Dermis microvascular lymphatic vessel endothelial cell (primary cell): ENCODE measurements at regions not wholly inside any gene's neighbourhood (a gene's known extent, or its start where the extent isn't known, plus 50 kb on each side); places are given as distances from the start of the nearest gene placed in this dataset.
"Not testable (repeated sequence)": the region's sequence is repeated elsewhere in the genome, so short reads cannot be mapped to it uniquely, and the experiment has no call there.

Source experiments
- DNase-seq, 2 donors: peaks; one replicate each; pipeline versions ENCODE4 v3.0.0 to v3.0.0-alpha.2; 2010; ENCODE audit warnings: low read depth in 2 of 2

DNA sequence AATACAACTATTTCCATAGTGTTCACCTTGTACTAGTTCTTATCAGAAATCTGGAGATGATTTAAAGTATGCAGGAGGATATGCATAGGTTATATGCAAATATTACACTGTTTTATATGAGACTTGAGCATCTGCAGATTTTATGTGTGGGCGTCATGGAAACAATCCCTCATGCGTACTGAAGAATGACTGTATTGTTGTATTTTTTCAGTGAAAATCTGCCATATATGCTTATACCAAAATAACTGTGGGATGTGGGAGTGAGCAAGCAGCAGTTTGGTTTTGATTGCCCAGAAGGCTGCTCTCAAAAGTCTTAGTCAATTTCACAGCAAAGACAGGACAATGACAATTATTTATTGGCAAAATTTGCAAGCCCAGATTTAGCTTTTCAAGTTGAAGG, 238.8 kb upstream of the PCDH20 start:
- no peak for DNase-seq

DNA sequence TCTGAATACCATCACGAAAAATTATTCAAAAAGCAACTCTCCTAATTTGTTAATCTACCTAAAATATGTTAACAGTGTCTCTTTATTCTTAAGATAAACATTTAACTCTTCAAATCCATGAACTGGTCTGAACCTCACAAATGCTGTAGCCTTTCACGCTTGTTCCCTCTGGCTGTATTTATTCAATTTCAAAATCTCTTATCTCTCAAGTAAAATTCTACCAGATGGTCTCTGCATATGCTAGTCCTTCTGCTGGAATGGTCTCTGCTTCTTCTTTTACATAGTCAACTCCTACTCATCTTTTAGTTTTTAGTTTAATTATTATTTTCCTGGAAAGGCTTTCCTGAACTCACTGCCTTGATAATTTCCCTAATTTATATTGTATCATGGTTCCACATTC, 232.9 kb upstream of the PCDH20 start:
- no peak for DNase-seq

DNA sequence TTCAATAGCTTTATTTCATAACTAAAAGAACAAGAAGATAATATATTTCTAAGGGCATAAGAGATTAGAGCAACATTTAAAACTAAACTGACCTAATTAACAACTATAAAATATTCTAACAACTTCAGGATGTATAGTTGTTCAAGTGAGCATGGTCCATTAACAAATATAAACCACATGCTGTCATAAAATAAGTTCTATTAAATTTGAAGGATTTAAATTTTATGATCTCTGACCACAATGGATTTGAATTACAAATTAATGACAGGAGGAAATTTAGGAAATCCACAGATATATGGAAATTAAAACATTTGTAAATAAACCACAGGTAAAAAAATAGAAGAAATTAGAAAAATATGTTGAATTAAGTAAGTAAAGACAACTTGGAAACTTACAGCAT, 196.5 kb upstream of the PCDH20 start:
- DNase-seq = no peak

DNA sequence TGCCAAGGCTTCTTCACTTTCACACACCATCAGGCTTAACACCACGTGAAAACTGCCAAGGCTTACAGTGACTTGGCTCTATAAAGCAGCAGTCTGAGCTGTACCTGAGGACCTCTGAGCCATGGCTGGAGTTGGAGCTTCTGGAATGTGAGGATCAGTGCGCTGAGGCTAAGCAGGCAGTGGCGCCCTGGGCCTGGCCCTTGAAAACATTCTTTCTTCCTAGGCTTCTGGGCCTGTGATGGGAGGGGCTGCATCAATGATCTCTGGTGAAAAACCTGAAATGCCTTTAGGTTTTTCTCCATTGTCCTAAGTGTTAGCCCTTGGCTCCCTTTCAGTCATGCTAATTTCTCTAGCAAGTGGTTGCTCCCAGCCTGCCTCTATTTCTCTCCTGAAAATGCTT, 192.5 kb upstream of the PCDH20 start:
- no peak for DNase-seq

DNA sequence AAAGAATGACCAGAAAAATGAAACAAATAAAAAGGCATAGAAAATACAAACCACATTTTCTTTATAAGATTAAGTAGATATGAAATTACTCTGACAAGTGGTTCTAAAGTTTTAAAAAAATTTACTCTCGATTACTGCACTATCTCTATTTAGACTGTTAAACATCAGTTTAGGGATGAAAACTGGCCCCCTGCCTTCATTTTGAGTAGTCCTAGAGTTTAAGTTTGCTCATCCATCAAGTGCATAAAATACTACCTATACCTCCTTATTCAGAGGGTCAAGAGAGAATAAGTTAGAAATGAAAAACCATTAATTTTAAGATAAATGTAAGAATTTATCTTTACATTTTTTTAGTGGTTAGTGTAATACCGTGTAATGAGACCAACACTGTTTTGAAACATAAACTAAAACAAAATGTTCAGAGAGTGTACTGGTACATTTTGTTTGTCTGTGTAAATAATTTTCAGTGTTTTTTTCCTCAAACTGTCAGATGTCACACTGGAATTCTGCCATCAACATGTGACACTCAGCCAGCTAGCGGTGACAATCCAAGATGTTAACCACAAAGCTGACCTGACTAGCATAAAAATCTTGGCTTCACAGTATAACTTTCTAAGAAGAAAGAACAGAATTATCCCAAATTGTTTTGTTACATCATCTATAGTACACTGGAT, 184.8 kb upstream of the PCDH20 start:
- DNase-seq = no peak

DNA sequence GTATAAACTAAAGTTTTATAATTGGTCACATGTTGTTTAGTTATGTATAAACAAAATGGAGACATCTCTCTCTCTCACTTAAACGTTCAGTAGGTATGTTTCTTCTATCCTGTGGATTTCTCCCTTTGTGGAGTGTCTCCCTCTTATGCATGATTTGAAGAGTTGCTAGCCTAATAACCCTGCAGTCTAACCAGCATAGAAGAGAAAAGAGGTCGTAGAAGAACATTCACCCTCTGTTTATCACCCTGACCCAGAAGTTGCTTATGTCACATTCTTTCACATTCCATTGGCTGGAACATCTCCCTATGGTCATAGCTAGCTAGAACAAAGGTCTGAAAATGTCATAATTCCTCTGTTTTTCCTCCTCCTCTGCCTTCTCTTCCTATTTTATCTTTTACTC, 176.8 kb upstream of the PCDH20 start:
- DNase-seq = no peak

DNA sequence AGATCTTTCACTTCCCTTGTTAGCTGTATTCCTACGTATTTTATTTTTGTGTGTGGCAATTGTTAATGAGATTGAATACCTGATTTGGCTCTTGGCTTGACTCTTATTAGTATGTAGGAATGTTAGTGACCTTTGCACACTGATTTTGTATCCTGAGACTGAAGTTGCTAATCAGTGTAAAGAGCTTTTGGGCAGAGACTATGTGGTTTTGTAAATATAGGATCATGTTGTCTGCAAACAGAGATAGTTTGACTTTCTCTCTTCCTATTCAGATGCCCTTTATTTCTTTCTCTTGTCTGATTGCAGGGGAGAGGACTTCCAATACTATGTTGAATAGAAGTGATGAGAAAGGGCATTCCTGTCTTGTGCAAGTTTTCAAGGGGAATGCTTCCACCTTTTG, 160.3 kb upstream of the PCDH20 start:
- DNase-seq = no peak

DNA sequence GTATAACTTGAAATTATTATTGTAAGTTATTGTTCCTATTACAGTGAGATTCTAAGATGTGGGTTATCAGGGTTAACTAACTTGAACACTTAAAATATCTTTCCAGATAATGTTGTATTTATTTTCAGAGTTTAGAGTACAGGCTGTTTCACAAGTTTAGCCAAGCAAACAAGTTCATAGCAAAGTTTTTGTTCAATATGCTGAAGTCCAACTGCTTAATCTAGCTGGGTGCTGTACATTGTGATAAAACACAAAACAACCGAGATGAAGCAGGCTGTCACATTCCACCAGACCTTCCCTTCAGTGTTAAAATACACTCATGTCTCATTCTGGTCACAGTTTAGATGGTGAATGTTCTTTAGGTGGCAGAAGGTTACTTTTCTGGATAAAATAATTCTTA, 148.0 kb upstream of the PCDH20 start:
- DNase-seq = no peak

DNA sequence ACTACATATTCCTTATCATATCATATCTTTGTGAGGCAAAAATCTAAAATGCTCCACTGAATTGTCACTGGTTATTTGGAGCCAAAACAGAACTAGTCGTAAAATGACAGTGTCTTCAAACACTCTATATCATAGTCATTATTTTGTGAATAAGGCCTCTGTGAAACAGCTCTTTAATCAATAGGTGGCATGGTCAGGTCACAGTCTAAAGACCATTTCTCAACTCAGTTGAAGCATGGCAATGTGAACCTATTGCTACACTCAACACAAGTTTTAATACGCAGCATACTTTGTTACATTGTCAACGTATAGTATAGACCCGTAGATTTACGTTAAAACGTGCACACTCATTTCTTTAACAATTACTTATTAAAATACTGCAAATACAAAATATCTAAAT, 131.3 kb upstream of the PCDH20 start:
- DNase-seq = no peak

DNA sequence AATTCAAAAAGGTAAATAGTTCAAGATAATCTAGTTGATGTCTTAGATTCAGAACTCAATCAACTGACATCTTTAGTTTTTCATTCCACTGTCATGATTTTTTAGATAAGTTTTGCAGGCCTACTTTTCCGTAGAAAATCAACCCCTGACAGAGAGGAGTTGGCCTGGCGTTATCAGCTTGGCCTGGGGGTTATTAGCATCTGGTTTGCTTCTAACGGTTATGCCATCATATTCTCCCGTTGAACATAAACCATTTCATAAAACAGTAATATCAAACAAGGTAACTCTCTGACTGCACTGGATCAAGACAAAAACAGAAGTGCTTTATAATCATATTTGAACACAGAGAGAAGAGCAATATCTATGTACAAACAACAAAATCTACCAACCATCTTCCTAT, 130.8 kb upstream of the PCDH20 start:
- DNase-seq = no peak

DNA sequence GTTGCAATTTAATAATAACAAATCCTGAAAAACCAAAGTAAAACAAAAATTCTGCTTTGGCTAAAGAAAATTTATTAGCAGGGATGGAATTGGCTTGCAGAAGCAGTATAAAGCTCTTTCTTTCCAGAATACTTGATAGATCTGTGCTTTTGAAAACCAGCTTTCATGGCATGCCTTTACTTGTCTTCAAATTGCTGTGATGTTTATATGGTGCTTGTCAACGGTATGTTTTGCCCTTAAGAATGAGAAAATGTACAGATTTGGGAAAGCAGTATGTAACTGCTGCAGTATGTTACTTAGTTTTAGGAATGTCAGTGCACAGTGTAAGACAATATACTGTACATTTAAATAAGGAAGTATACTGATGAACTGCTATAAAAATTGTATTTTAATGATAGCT, 120.8 kb upstream of the PCDH20 start:
- no peak for DNase-seq

DNA sequence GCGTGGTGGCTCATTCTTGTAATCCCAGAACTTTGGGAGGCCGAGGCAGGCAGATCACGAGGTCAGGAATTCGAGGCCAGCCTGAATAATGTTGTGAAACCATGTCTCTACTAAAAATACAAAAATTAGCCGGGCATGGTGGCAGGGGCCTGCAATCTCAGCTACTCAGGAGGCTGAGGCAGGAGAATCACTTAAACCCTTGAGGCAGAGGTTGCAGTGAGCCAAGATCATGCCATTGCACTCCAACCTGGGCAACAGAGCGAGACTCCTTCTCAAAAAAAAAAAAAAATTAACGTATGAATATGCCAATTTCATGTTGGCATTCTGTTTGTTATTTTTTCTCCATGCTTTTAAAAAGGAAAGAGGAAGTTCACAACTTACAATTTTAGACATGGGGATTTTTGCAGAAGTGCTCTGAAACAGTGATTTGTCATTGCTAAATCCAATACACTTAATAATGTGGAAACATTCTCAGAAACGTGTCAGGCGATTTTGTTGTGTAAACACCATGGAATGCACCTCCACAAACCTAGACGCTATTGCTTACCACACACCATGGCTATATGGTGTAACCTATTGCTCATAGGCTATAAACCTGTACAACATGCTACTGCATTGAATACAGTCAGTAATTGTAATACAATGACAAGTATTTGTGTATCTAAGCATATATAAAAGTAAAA, 115.9 kb upstream of the PCDH20 start:
- DNase-seq = no peak

DNA sequence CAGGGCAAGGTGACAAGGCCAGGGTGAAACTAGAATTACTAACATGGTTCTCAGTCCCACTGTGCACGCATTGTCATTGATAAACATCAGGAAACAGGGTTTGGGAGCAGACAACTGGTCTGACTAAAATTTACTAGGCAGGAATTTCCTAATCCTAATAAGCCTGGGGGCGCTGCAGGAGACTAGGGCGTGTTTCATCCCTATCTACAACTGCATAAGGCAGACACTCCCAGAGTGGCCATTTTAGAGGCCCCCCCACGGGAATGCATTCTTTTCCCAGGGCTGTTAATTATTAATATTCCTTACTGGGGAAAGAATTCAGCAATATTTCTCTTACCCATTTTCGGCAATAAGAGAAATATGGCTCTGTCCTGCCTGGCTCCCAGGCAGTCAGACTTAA, 103.6 kb upstream of the PCDH20 start:
- DNase-seq = not testable (repeated sequence)

DNA sequence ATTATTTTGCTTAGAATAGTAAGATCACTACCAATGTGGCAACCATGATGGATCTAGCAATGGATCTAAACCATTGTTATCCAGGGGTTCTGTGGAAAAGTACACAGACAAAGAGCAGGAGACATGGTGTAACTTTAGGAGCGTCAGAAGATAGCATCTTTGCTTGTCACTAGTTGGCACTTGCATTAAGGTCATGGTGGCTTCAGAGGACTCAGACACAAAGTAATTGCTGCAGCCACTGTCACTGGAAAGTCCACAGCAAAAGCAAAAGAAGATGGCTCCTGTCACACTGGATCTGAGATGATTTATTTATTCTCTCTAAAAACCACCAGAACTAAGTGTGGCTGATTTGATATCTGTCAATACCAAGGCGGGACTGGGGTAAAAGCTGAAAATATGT, 93.3 kb upstream of the PCDH20 start:
- DNase-seq = no peak

DNA sequence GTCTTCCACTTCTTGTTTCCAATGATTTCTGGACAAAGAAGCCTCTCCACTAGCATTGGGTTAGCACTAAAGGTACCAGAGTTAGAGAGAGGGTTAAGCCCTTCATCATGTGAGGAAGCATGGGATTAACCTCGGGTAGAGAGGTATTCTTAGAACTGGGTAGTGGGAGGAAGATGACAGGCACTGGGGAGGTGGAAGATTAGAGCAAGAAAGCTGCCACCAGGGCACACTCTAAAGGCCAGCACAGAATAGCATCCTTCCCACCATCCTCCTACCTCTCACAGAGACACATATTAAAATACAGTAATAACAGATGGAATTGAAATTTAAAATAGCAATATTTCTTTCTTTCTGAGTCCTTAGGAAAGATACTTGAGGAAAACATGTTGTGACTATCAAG, 84.5 kb upstream of the PCDH20 start:
- DNase-seq = no peak

DNA sequence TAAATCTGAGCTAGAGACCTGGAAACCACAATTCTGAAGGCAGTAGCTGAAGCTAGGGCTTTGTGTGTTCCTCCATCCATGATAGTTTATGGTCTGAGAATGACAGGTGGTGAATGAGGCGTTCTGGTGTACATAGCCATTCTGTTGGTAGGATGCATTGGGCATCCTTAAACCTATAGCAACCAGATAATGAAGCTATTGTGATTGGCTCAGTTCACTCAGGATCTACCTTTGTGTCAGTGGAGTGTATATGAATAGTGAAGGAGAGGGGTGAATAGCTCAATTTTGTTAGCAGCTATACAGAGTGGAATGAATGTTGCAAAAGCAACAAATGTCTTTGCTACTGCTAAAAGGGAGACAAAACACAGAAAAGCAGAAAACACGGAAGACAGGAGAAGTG, 80.0 kb upstream of the PCDH20 start:
- DNase-seq = no peak

DNA sequence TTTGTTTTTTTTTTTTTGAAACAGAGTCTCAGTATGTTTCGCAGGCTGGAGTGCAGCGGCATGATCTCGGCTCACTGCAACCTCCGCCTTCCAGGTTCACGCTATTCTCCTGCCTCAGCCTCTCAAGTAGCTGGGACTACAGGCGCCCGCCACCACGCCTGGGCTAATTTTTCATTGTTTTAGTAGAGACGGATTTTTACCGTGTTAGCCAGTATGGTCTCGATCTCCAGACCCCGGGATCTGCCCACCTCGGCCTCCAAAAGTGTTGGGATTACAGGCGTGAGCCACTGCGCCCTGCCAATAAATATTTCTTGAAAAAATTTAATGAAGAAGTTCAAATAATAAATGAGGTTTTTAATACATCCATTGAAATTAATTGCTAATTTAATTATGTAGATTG, 77.9 kb upstream of the PCDH20 start:
- DNase-seq = not testable (repeated sequence)

DNA sequence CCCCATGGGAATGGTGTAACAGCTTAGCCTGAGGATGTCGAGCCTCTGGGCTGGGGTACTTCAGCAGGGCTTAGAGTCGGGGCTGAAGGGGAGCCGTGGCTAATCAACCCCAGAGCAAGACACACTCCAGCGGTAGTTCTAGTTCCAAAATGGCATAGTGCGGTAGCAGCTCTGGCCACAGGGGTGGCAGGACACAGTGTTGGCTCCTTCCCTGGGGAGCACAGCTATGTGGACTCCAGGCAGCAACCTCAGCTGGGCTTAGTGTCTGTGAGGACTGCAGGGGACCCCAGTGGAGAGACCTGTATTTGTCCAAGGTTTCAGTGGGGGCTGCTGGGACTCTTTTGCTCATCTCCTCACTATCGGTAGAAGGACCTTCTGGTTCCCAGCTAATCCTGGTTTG, 70.8 kb upstream of the PCDH20 start:
- DNase-seq = no peak

DNA sequence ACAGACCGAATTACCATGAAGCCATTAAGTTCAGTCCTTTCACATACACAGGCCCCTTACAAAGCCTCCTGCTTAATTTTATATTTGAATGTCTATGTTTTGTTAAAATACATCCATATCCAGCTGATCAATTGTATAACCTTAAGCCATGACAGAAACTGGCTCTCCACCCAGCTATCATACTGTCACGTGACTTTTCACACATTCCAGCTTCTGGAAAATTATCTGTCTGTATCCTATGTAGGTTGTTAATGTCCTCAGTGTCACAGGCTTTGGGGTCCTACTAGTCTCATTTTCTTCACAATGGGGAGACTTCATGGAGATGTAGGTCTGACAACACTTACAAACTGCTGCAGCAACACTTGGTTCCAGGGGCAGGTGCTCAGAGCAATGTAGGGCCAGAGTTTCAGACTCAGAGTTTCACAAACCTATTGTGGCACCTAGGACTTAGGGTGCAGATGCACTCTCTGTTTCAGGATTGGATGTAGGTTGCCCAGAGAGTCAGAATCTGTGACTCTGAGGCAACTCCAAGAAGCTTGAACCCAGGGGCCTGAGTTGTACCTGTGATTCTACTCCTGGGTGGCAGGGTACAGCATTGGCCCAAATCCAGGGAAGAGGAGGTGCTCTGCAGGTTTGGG, 69.6 kb upstream of the PCDH20 start:
- DNase-seq = no peak

DNA sequence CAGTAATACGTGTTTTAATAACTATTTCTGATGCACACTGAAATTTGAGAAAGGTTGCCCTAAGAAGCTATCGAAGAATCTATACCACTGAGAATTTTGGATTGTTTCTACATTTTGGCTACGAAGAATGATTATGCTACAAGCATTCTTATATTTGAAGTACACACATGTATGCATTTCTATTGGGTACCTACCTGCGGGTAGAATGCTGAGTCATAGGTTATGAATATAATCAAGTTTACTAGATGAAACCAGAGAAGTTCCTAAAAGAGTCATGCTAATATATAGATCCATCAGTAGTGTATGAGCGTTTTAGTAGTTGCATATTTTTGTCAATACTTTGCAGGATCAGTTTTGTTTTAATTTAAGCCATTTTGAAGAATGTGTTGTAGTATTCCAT, 62.0 kb upstream of the PCDH20 start:
- no peak for DNase-seq

DNA sequence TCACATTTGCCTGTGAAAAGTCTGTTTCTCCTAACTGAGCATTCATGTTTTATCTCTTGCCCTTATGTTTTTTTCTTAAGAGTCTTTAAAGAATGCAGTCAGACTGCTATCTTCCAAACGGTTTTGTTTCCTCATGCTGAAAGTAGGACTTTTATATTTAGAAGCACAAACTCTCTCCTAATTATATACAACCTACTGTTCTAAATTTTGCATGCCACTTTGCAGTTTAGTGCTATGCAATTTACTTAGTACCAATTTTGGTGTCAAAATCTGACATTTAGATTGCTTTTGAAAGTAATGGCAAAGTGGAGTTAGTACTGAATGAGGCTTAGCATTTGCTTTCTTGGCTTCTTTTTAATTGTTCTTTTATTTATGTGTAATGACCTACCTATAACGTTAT, 55.1 kb upstream of the PCDH20 start:
- DNase-seq = no peak

DNA sequence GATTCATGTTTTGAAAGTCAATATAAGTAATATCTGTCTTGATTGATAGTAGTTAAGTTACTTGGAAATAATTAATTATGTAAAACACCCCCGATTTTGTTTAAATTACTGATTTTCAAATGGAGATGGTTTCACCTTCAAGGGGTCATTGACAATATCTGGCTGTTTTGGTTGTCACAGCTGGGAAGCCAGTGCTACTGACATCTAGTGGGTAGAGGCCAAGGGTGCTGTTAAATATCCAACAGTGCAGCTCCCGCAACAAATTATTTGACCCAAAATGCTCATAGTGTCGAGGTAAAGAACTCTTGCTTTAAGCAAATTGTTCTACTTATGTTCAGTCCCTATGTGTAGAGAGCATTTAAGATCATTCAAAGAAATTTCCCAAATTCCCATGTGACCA, 50.6 kb upstream of the PCDH20 start:
- DNase-seq = no peak
